OCI-M1 (cell line): ENCODE measurements at regions not wholly inside any gene's neighbourhood (a gene's known extent, or its start where the extent isn't known, plus 50 kb on each side); places are given as distances from the start of the nearest gene placed in this dataset.

ENCODE experiments used
- DNase-seq: peaks from one replicate; lab custom pipeline; 2025; lab: John Stamatoyannopoulos, UW

- no peak for DNase-seq
Measured at GRCh38 chr17:79174905-79175856, 100.6 kb downstream of the ENGASE start.

GRCh38 chr17:79174193-79174765 lies 99.7 kb downstream of the ENGASE start:
- no peak for DNase-seq

GRCh38 chr17:79171188-79171587 lies 96.6 kb downstream of the ENGASE start:
- DNase-seq = no peak

GRCh38 chr17:79169861-79170260 lies 95.2 kb downstream of the ENGASE start:
- DNase-seq = no peak

- no peak for DNase-seq
Measured at GRCh38 chr17:79169366-79169765, 94.7 kb downstream of the ENGASE start.

- DNase-seq = no peak
Measured at GRCh38 chr17:79168486-79169055, 93.9 kb downstream of the ENGASE start.

- no peak for DNase-seq
Measured at GRCh38 chr17:79167486-79167885, 92.9 kb downstream of the ENGASE start.

- DNase-seq = no peak
Measured at GRCh38 chr17:79165756-79166473, 91.3 kb downstream of the ENGASE start.

- DNase-seq = no peak
Measured at GRCh38 chr17:79164913-79165695, 90.5 kb downstream of the ENGASE start.

GRCh38 chr17:79164408-79164807 lies 89.8 kb downstream of the ENGASE start:
- no peak for DNase-seq

GRCh38 chr17:79163071-79163470 lies 88.4 kb downstream of the ENGASE start:
- DNase-seq = no peak

- no peak for DNase-seq
Measured at GRCh38 chr17:79162012-79162963, 87.7 kb downstream of the ENGASE start.

GRCh38 chr17:79160980-79161636 lies 86.5 kb downstream of the ENGASE start:
- no peak for DNase-seq

- no peak for DNase-seq
Measured at GRCh38 chr17:79159926-79160325, 85.3 kb downstream of the ENGASE start.

GRCh38 chr17:79159471-79159870 lies 84.8 kb downstream of the ENGASE start:
- DNase-seq = no peak

- no peak for DNase-seq
Measured at GRCh38 chr17:79156463-79157095, 82.0 kb downstream of the ENGASE start.

GRCh38 chr17:79155701-79156100 lies 81.1 kb downstream of the ENGASE start:
- no peak for DNase-seq

- no peak for DNase-seq
Measured at GRCh38 chr17:79154951-79155585, 80.4 kb downstream of the ENGASE start.

- DNase-seq = no peak
Measured at GRCh38 chr17:79154446-79154845, 79.8 kb downstream of the ENGASE start.
